ENCODE measurements at regions not wholly inside any gene's neighbourhood (a gene's known extent, or its start where the extent isn't known, plus 50 kb on each side); places are given as distances from the start of the nearest gene placed in this dataset.

- Mint-ChIP-seq H3K36me3 (no peaks in the 10 kb centered on the region), H3K27ac (peak overlapping the region in 1 of 2 donors; percentile 34)
- no peak for DNase-seq (ENCODE audit: low spot score in 2 of 2)
These were observed 83.3 kb downstream of the PTTG1 start for GRCh38 chr5:160504906-160505305.

DNA sequence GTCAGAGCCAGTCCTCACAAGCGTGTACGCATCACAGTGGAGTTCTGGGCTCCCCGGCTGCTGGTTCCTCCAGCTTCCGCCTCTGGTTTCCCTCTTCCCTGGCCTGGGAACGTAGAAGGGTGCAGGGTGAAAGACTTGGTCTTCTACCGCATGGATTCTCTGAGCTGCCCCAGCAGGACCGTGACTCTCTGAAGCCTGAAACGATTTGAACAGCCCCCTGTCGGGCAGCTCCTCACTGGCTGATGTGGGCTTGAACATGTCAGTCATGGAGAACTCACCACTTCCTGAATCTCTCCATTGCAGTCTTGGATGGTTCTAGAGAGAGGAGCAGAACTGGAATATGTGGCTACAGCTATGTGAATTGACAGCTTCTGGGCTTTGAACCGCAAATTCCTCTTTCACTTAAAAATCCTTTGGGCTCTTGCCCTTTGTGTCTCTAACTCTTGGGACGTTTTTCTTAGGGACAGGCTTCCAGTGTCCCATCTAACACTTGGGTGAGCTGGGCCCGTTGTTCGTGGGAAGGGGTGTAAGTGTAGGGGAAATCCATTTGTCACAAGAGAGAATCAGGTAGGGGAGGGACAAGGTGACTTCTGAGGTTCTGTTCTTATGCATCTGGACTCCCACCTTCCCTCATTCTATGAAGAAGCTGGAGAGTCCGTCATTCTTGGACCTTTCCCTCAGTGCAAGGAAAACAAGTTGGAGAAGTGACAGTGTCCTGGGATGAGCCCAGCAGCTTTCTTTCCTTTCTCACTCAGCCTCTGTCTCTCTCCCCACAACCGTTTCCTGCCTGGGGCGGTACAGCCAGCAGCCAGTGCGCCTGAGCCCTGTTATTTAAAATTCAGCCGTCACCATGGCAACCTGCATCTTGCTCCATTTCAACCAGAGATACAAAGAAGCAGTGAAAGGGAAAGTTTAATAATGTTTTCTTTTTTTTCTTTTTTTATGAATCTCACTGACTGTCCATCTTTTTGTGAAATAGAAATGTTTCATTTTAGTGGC is 84.7 kb downstream of the PTTG1 start:
- Mint-ChIP-seq H3K27ac (peak overlapping the region; percentile 90 to 98), H3K9me3 (no peaks in the 10 kb centered on the region), H3K36me3 (no peaks in the 10 kb centered on the region)
- ATAC-seq (peak; percentile 79 to 80), DNase-seq (ENCODE audit: low spot score in 2 of 2) (peak; percentile 64 to 68)

More at GRCh38 chr5:160504906-160505305, 83.3 kb downstream of the PTTG1 start:
- H3K9me3 Mint-ChIP-seq, result no peaks in the 10 kb centered on the region
- no peak for ATAC-seq

DNA sequence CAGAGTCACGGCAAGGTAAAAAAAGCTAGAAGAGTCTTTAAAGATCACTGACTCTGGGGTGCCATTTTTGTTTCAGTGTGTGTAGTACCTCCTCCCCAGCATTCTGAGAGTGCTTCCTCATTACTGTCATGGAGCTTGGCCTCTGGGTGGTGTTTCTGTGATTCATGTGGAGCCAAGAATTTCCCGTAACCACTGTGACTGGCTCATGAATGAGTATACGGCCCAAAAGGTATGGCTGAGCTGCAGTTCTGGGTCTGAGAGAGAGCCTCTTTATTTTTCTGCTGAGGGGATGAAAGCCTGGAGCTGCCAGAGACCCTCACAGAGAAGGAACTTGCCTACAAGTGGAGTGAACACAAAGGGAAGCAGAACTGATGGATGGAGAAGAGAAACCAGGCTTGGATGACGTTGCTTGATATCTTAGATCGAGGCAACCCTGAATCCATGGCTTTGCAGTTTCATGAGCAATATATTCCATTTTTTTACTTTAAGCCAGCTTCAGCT is 85.6 kb downstream of the PTTG1 start:
- no peaks in the 10 kb centered on the region for H3K36me3 Mint-ChIP-seq
- ATAC-seq (peak; percentile 83 to 85), DNase-seq (ENCODE audit: low spot score in 2 of 2) (peak in 1 of 2 donors; percentile 50)
- H3K9me3 Mint-ChIP-seq, result no peaks in the 10 kb centered on the region
- peak overlapping the region; percentile 90 to 98 for H3K27ac Mint-ChIP-seq

GRCh38 chr5:160508780-160509361 is 87.2 kb downstream of the PTTG1 start:
- DNase-seq (ENCODE audit: low spot score in 2 of 2) (peak in 1 of 2 donors; percentile 74), ATAC-seq (peak; percentile 61 to 66)
- Mint-ChIP-seq H3K27ac (peak overlapping the region; percentile 56 to 62), H3K36me3 (no peaks in the 10 kb centered on the region), H3K9me3 (no peaks in the 10 kb centered on the region)

GRCh38 chr5:160511280-160511929 is 89.8 kb downstream of the PTTG1 start:
- DNase-seq (ENCODE audit: low spot score in 2 of 2) (no peak), ATAC-seq (no peak)
- H3K36me3 Mint-ChIP-seq, result no peaks in the 10 kb centered on the region
- no peaks in the 10 kb centered on the region for H3K9me3 Mint-ChIP-seq
- H3K27ac Mint-ChIP-seq, result no peak overlapping the region

Data from activated naive CD4-positive, alpha-beta T cell treated with anti-CD3 and anti-CD28 coated beads, Interleukin-2, amount 50 U/mL, for 72 hours (primary cell).